Mammary epithelial cell (primary cell): ENCODE measurements at regions not wholly inside any gene's neighbourhood (a gene's known extent, or its start where the extent isn't known, plus 50 kb on each side); places are given as distances from the start of the nearest gene placed in this dataset.

Experiments
- CTCF ChIP-seq, 2 donors: IDR thresholded peaks in 1 of 2; conservative IDR thresholded peaks in 1 of 2; 2 replicates each; pipeline ENCODE4 v1.5.1; 2011 to 2012; ENCODE audit warnings: inconsistent platforms in 2 of 2, low read length in 2 of 2, mild to moderate bottlenecking in 2 of 2, control low read depth in 1 of 2, low read depth in 1 of 2; ENCODE audit not compliant: insufficient read depth in 1 of 2; ENCODE audit errors: extremely low read depth in 1 of 2
- EZH2 ChIP-seq: IDR thresholded peaks from 2 replicates; pipeline ENCODE4 v1.6.1; 2012; ENCODE audit warnings: low read length, inconsistent platforms, borderline replicate concordance

- TF ChIP-seq CTCF (conservative IDR thresholded peaks at IDR 0.05 in 1 of 2, IDR thresholded peaks at IDR 0.05 in 1 of 2; ENCODE audit: extremely low read depth in 1 of 2, insufficient read depth in 1 of 2, low read depth in 1 of 2, low read length in 2 of 2) (no peak), EZH2 (no peak)
Observed at GRCh38 chr11:24056051-24056450, 440.8 kb upstream of the LUZP2 start.
